Fibroblast of the aortic adventitia (primary cell): ENCODE measurements at regions not wholly inside any gene's neighbourhood (a gene's known extent, or its start where the extent isn't known, plus 50 kb on each side); places are given as distances from the start of the nearest gene placed in this dataset.

Experiments
- DNase-seq: peaks from one replicate; pipeline ENCODE4 v3.0.0-alpha.2; 2010; ENCODE audit warnings: low read depth
- H3K4me3 ChIP-seq: 2 replicates; pipeline ENCODE4 v1.5.1; 2011; ENCODE audit warnings: low read depth, mild to moderate bottlenecking, control low read depth, low read length, moderate library complexity
- CTCF ChIP-seq: IDR thresholded peaks from 2 replicates; pipeline ENCODE4 v1.5.1; 2011; ENCODE audit warnings: mild to moderate bottlenecking, low read length, control low read depth, inconsistent platforms; ENCODE audit not compliant: insufficient read depth

GRCh38 chr13:93058301-93058700 lies 168.3 kb upstream of the GPC6 start:
- no peak for TF ChIP-seq CTCF
- no peak overlapping the region for H3K4me3 ChIP-seq
- DNase-seq = no peak

- no peak overlapping the region for H3K4me3 ChIP-seq
- DNase-seq = no peak
- no peak for TF ChIP-seq CTCF
Measured at GRCh38 chr13:93060144-93060543, 166.5 kb upstream of the GPC6 start.

- peak; percentile 85 for DNase-seq
Measured at GRCh38 chr13:93066187-93066586, 160.4 kb upstream of the GPC6 start.

GRCh38 chr13:93079294-93079693 lies 147.3 kb upstream of the GPC6 start:
- TF ChIP-seq CTCF = no peak
- no peak overlapping the region for H3K4me3 ChIP-seq
- DNase-seq = peak; percentile 60

More at GRCh38 chr13:93066187-93066586, 160.4 kb upstream of the GPC6 start:
- TF ChIP-seq CTCF = no peak
- no peak overlapping the region for H3K4me3 ChIP-seq

GRCh38 chr13:93080166-93080565 lies 146.4 kb upstream of the GPC6 start:
- no peak overlapping the region for H3K4me3 ChIP-seq
- DNase-seq = no peak
- TF ChIP-seq CTCF = no peak

GRCh38 chr13:93080587-93080986 lies 146.0 kb upstream of the GPC6 start:
- DNase-seq = peak; percentile 67
- H3K4me3 ChIP-seq = no peak overlapping the region
- no peak for TF ChIP-seq CTCF

- TF ChIP-seq CTCF = no peak
- no peak for DNase-seq
- no peak overlapping the region for H3K4me3 ChIP-seq
Measured at GRCh38 chr13:93086329-93086728, 140.3 kb upstream of the GPC6 start.
